Stimulated activated CD4-positive, alpha-beta T cell treated with anti-CD3 and anti-CD28 coated beads, Interleukin-1b, Interleukin-23, amount 100 ng/mL, for 24 hours (primary cell): ENCODE measurements at regions not wholly inside any gene's neighbourhood (a gene's known extent, or its start where the extent isn't known, plus 50 kb on each side); places are given as distances from the start of the nearest gene placed in this dataset.

ENCODE experiments used
- DNase-seq, 4 experiments: peaks; one replicate each; pipeline ENCODE4 v3.0.0-alpha.2; 2020; ENCODE audit warnings: low read depth in 4 of 4, low spot score in 1 of 4

DNA sequence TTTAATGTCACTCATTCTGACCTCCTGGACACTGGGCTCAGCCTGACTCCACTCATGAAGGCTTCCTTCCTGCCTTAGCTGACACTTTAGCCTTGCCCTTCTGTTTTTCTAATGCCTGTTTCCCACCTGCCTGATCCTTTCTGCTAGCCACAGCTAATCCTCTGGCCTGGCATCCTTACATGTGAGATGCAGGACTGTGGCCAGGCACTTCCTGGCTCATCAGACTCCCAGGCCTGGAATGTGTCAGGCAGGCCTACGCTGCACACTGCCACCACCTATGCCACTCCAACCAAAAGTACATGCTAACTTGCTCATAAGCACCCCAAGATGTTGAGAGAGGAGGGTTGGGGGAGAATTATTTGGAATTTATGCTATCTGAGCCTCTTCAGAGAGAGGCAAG lies 138.8 kb upstream of the NALF2 start:
- DNase-seq = no peak

DNA sequence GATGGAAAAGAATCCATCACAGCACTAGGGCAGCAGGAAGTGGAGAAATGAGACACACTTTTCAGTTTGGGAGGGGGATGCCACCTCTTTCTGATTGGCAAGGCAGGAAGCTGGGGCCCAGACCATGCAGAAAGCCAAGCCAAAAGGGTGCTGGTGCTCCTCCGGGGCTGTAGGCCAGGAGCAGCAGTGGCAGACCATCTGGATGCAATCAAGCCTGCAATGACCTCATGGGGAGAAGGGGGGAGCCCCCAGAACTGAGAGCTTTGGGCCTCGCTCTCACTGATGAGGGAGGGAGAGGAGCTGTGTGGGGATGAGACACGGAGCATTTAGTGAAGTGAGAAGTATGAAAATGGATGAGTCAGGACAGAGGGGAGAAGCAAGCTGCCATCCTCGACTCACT lies 141.3 kb upstream of the NALF2 start:
- no peak for DNase-seq

DNA sequence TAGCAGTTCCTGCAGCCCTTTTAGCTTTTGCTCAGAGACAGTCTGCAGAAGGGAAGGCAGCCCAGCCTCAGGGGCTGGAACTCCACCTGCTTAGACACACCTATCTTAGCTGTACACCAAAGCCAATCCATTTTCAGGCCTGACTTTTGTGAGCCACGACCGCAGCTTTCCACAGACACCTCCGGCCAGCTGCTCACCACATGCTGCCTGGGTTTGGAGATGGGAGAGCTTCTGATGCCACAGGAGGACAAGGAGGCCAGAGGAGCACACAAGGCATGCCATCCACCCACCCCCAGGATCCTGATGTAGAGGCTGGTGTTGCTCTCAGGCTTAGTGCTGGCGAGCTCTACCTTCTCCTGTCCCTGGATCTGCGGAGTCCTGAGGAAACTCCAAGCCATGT lies 141.8 kb upstream of the NALF2 start:
- no peak for DNase-seq

DNA sequence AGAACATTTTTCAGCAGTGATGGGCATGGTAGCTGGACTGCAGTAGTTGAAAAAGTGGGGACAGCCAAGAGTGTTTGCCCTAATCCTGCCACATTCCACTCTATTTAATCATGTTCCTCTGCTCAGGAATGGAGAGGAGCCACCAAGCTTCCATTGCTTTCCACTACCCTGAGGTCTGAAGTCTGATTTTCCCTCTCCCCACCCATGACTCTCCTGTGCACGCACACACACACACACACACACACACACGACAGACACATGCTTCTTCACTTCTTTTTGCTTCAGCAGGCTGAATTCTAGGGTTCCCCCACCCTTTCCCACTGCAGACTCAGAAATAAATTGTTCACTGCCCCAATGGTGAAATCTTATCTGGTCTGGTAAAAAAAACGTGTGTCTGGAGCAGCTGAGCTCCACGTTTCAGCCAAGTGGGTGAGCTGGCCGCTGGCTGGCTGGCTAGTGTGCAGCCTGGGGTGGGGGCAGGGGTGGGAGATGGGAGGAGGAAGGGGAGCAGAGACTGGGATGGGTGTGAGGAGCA lies 142.7 kb upstream of the NALF2 start:
- no peak for DNase-seq

DNA sequence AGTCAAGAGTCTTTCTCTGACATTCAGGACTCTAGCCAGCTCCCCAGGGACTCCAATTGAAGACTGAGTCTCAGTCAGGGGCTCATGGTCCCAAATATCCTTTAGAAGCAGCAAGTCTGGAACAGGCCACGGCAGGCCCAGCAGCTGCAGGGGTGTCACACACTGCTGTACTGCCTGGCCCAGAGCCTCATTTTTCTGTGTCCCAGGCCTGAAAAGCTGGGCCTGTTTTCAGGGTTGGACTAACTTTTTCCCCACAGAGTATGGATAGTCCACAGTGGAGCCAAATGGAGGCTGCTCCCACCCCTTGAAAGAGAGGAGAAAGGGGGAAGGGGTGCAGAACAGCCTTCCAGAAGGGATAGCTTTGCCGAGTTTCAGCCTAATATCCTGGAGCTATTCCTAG lies 146.8 kb upstream of the NALF2 start:
- DNase-seq = no peak

DNA sequence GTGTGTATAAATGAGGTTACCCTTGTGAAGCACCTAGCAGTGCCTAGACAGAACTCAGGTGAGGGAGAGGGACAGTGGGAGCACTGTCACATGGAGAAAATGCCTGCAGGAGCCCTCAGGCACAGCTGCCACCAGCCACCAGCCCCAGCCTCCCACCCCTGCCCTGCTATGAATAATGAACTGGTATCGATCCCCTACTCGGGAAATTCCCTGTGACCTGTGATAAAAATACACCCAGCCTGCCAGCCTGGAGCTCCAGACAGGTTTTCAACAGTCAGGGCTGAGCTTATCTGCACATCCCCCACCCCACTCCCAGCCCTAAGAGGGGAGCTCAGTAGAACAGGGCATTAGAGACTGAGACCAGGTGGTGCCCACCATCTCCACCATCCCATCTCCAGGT lies 159.6 kb upstream of the PJA1 start:
- no peak for DNase-seq

DNA sequence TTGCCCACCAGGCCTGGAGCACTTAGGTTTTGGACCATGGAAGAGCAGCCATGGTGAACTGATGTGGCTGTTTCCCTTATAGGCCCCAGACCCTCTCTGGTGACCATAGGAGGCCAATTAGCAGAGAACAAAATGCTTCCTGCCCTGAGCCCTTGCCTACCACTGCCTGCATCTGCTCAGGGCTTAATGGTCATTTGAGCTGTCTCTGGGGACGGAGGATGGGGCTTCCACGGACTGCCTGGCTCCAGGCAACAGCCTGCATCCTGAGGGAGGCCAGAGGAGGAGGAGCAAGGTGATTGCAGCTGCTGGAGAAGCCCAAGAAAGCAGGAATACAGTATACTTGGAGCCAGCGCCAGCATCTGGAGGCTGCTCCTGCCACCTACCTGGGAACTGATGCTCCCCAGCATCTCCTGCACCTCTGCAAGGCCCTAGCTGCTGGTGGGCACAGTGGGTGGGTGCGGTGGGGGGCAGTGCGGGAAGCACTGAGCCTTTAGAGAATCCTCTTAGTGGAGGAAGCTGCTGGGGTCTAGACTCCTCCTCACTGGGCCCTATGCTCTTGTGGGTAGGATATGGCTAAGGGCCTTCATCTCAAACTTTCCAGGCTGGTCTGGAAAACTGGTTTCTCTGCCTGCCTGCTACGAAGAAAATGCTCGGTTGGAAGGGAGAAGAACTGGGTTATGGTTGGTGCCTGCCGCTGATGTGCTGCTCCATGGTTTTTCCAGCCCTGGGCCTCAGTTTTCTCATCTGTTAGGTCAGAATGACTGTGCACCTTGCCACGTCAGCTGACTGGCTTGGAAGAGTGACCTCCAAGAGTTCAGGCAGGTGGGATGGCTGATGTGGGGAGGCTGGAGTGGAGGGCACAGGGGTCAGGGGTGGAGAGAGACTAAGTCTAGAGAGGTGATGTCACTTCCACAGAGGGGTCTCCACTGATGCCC lies 158.8 kb upstream of the PJA1 start:
- DNase-seq = no peak

DNA sequence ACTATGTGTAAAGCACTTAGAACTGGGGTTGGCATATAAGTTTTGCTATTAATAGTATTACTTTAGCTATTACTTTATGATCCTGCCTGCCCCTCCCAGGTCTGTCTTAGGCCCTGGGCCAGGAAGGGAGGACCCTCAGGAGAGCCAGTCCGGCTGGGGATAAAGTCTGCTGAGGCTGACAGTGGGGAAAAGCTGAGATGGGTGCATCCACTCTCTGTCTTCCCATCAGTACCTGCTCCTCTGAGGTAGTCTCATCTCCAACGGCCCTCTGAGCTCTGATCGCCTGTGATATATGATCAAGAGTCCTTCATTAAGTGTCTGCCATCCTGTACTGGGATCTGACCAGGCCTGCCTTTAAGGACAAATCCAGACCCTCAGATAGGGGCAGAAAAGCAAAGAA lies 156.5 kb upstream of the PJA1 start:
- no peak for DNase-seq

DNA sequence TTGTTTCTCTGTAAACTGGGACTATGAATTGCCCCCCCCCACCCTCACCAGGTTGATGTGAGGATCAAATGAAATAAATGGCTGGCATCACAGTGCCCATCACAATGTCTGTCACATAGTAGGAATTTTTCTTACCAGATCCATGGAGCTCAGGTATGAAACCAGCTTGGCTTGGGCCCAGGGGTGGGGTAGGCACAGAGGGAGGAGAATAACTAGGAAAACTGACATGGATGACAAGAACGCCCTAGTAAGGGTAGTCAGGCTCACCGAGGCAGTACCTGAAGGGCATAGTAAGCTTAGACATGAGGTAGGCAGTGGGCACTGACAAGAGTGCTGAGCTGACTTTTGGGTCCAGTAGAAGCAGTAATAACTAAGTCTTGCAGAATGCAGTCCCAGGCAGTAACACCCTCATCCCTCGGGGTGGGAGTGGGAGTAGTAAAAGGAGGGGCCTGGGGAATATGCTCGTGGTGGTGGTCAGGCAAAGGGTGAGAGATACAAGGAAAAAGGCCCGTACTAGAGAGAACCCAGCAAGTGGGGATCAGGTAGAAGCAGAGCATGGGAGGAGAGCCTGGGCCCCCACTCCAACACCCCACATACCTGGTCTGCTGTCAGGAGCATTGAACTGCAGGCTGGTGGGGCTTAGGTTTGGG lies 155.9 kb upstream of the PJA1 start:
- no peak for DNase-seq

DNA sequence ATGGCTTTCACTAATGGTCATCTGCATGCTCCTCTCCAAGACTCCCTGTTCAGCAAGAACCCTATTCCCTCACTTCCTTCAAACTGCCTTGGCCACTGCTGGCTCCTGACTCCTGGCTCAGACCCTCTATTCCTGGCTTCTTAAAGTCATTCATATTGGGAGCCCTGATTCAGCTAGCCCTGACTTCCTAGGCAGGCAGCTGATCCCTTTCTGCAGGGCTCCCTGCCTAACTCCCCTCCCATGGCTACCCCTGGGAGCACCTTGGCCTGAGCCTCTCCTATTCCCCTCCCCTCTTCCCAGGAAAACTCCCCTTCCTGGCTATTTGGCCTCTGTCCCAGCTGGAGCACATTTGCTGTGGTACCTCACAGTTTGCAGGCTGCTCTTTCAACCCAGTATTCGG lies 154.9 kb upstream of the PJA1 start:
- no peak for DNase-seq

DNA sequence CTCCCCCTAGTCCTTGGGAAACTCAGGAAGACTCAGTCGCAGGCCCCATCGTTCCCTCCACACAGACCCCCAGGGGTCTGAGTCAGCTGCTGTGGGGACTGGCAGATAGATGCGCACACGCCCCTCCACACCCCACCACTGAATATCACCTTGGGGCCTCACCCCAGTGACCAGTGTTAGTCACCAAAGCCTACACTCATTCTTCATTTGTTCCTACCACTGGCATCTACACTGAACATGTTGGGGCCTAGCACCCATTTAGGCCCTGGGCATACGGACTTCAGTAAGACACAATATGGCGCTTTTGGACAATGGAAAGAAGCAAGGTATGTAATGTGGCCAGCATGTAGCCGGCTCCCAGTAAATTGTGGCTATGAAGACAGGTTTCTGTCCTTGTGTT lies 154.1 kb upstream of the PJA1 start:
- no peak for DNase-seq

DNA sequence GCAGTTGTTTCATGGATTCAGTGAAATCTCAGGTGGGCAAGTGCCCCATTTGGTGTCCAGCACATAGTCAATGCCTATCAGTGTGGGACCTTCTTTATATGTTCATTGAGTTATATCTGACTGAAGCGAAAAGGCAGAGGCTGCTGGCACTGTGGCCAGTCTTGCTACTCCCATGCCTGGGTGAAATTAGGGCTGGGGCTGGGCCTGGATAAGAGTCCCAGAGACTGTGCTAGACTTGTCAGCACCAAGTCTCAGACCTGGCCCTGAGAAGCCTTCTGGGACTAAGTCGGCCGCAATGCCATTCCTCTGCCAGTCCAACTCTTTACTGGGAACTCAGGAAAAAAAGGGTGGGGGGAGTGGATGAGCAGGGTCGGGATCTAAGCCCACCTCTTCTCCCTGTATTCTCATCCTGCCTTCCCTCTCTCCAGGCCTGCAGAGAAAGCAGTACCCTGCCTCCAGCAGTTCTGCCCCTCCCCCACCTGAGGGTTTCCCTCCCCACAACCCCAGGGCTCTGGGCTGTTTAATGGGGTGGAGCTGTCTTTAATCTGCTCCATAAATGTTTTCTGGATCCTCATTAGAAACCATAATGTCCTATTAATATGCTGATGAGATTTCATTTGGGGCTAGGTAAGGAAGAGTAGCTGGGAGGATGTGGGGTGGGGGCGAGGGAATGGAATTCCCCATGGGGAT lies 153.5 kb upstream of the PJA1 start:
- no peak for DNase-seq

DNA sequence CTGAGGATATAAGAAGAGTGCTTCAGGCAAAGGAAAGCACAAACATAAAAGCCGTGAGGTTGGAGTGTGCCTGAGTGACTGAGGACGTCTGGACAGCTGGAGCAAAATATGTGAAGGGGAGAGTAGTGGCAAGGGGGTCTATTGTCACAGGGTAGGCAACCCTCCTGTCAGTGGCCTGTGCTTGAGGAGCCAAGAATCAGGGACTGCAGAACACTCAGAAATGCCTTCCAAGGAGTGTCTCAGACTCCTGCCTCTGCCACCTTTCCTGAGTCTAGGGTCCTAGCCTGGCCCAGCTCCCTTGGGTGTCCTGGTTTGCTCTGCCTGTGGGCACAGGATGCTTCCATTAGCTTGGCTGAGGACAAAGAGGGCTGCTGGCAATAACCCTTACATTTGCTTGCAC lies 152.5 kb upstream of the PJA1 start:
- DNase-seq = no peak

DNA sequence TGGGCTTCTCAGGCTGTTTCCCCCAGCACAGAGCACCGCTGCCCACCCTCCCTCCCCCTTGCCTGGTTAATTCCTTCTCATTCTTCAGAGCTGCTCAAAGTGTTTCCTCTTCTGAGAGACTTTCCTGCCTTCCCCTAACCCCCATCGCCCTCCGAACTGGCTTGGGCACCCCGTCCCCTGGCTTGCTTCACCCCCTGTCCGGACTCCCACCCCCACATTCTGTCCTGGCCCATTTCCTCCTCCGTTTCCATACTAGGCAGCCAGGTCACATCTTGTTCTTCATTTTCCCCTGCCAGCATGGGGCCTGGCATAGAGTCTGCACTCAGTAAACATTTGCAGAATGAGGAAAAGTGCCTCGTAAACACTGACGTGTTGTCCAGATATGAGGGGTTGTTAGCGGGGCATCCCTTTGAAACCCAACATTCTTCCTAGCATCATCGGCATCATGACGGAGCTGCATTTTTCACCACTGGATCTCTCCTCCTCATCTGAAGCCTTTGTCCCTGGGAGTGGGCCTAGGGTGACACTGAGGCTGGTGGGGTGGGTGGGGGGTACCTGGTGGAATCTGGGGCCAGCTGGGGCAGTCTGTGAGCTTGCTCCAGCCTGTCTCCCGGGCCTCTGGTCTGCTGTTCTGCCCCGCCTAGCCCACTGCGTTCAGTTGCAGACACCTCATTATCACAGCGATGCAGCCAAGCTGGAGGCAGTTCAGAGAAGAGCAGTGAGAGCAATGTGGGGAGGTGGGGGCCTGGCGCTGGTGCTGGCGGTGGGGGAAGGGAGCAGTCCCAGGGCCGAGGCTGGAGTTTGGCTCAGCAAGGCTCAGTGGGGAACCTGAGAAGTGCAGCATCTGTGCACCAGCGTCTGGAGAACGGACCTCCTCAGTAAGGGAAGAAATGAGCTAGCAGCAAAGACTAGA lies 149.4 kb upstream of the PJA1 start:
- no peak for DNase-seq

DNA sequence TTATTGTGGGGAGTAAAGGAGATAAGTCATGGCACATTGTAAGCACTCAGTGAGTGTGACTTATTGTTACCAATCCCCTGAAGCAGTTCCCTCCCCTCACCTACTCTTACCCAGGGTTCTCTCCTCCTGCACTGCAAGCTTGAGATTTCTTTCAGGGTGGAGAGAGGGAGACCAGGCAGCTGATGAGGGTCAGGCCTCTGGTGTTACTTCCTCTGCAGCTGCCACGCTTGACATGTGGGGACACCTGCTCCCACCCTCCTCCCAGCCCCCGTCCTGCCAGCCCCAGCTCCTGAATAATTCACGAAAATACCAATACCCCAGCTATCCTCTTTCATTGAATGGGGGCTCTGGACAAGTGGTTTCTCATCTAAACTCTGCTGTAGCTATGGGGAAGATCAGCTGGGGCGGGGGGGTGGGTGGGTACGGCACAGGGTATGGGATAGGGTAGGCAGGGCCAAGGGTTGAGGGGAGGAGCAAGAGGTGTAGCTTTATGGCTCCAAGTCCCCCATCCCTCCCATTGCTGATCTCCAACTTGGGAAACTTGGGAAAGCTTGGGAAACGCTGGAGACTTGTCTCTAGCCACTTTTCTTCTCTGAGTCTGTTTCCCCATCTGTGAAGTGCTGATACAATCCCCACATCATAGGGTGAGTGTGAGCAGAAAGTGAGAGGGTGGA lies 148.5 kb upstream of the PJA1 start:
- no peak for DNase-seq

DNA sequence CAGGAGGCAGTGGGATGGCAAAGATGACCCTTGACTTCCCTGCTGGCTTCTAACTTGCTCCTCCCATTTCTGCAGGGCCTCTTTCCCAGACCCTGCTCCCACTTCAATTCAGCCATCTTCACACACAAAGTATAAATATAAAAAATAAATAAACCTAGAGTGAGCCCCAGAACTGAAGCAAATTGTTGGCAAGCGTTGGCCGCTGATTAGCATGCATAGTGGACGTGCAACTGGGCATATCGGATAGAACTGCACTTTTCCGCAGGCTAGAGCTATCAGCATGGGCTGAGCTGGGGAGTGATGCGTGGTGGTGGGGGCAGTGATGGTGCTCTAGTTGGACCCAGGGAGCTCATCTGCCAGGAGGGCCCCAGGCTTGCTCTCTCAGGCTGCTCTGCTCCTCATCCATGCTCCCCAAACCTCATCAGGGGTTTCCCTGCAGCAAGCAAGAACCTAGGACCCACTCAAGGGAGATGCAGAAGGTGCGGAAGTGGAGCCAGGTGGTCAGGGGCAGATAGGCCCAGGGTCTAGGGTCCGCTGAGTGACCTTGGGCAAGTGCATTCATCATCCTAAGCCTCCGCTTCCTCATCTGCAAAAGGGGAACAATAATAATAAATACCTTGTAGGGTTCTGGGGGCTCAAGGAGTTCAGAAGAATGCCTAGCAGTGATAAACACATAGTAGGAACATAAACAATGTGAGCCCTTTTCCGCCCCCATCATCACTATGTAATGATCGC lies 146.8 kb upstream of the PJA1 start:
- no peak for DNase-seq

DNA sequence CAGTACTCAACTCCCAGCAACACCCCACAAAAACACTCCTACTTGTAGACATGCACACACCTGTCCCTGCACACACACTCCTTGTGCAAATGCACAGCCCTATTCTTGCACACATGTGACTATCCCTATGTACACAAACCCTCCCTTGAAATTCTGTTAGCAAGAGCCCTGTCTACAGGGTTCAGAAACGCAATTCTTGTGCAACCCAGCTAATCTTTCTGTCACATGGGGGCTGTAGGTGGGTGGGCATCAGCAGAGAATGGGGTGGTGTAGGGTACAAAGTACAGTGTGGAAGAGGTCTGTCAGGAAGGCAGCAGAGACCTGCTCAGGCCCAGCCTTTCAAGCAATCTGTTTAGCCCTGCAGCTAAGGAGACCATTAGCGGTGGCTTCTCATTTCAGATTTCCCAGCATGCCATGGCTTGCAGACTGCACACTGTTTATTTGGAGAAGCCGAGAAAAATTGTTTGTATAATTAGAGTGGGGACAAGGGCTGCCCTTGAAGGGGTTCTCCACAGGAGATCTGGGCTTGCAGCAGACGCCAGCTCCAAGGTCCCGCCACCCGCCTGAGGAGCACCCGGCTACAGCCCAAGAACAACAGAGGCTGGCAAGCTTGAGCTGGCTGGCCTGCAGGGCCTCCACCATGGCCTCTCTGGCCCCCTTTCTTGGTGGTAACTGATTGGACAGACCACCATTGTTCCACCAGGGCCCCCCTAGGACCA lies 144.0 kb upstream of the PJA1 start:
- DNase-seq = no peak

DNA sequence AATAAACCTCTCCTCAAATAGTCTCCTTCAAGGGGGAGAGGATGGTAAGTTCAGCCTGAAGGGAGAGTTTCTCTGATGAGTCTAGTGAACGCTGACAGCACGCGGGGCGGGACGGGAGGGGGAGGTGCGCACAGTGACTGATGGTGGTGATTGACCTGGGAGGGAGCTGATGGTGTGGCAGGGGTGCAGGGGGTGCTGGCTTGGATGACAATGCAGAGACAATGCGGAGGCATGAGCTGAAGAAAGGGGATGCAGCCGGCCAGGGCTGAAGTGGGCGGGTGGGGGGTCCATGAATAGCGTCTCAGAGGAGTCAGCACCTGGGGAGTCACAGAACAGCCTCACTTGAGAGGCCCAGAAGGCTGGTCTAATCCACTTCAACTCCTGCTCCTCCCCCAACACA lies 142.5 kb upstream of the PJA1 start:
- DNase-seq = no peak

DNA sequence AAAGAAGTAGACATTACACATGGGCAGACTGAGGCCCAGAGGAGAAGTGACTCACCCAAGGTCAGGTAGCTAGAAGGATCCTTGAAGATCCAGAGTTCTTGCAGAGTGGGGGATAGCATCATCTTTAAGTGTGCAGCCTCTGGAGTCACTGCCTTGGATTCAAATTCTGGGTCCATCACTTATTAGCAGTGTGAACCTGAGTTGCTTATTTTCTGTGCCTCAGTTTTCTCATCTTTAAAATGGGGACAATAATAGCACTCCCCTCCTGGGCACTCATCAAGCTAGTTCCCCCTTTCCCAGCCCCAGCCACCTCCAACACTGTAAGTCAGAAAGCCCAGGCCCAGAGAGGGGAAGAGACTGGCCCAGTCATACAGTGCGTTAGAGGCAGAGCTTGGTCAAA lies 141.8 kb upstream of the PJA1 start:
- no peak for DNase-seq
